Activated B cell treated with CpG ODN at 0.5 μM for 24 hours (primary cell): ENCODE measurements at regions not wholly inside any gene's neighbourhood (a gene's known extent, or its start where the extent isn't known, plus 50 kb on each side); places are given as distances from the start of the nearest gene placed in this dataset.

Experiments
- ATAC-seq: fragments of 200-7000 bp; cut with Tn5 transposase; one replicate; pipeline ENCODE4 v1.10.0; 2021; ENCODE audit warnings: low read depth, mild to moderate bottlenecking, moderate library complexity
- CTCF ChIA-PET: fragments of 350-600 bp; sonication (Branson Sonifier 250); formaldehyde crosslinking; loops from one replicate; lab custom pipeline; 2021; ENCODE audit warnings: antibody characterized with exemption; lab: Charles Lee
- POLR2A ChIA-PET: fragments of 350-600 bp; sonication (Branson Sonifier 250); formaldehyde crosslinking; loops from one replicate; lab custom pipeline; 2021; ENCODE audit warnings: antibody characterized with exemption; lab: Charles Lee
- DNase-seq: peaks from one replicate; pipeline ENCODE4 v3.0.0; 2022
- H3K27ac Mint-ChIP-seq: one replicate; pipeline ENCODE4 v1.8.0; 2020; ENCODE audit warnings: mixed read lengths
- H3K27me3 Mint-ChIP-seq: one replicate; pipeline ENCODE4 v1.8.0; 2021; ENCODE audit warnings: mixed read lengths
- H3K36me3 Mint-ChIP-seq: one replicate; pipeline ENCODE4 v1.8.0; 2021; ENCODE audit warnings: low read depth, mixed read lengths
- H3K4me1 Mint-ChIP-seq: one replicate; pipeline ENCODE4 v1.8.0; 2021; ENCODE audit warnings: mixed read lengths
- H3K4me3 Mint-ChIP-seq: one replicate; pipeline ENCODE4 v1.8.0; 2020; ENCODE audit warnings: mild to moderate bottlenecking, mixed read lengths
- H3K9me3 Mint-ChIP-seq: one replicate; pipeline ENCODE4 v1.8.0; 2020; ENCODE audit warnings: mixed read lengths
- intact Hi-C: fragments of 100-400 bp; cut with micrococcal nuclease; formaldehyde crosslinking; loops from one replicate; pipeline ENCODE4 v1.15.1; 2024
- TF ChIP-seq, protein P1 (sequence below): fragments of 200-600 bp; IDR thresholded peaks from one replicate; pipeline ENCODE4 v1.8.0; 2022; ENCODE audit warnings: antibody characterized with exemption, mild to moderate bottlenecking

DNA sequence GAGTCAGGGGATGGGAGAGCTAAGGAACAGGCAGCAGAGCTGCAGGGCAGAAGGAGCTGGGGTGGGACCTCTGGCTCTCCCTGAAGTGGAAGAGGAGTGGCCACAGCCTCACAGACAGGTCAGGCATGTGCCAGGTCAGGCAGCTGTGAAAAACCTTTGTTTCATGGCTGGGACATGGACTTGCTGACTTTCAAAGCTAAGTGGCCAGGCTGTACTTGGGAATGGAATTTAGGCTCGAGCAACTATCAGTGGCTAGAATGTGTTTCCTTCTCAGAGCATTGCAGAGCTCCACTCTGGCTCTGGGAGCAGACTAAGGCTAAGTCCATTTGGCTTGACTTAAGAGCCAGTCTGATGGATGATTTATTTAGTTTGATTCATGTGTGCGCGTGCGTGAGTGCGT is 385.1 kb downstream of the LMX1A start:
- H3K9me3 Mint-ChIP-seq = peaks cover 4% of the 10 kb centered on the region
- CTCF ChIA-PET = no interaction called here
- TF ChIP-seq, protein P1, sequence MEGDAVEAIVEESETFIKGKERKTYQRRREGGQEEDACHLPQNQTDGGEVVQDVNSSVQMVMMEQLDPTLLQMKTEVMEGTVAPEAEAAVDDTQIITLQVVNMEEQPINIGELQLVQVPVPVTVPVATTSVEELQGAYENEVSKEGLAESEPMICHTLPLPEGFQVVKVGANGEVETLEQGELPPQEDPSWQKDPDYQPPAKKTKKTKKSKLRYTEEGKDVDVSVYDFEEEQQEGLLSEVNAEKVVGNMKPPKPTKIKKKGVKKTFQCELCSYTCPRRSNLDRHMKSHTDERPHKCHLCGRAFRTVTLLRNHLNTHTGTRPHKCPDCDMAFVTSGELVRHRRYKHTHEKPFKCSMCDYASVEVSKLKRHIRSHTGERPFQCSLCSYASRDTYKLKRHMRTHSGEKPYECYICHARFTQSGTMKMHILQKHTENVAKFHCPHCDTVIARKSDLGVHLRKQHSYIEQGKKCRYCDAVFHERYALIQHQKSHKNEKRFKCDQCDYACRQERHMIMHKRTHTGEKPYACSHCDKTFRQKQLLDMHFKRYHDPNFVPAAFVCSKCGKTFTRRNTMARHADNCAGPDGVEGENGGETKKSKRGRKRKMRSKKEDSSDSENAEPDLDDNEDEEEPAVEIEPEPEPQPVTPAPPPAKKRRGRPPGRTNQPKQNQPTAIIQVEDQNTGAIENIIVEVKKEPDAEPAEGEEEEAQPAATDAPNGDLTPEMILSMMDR = no peak
- POLR2A ChIA-PET = no interaction called here
- no peak overlapping the region for H3K4me3 Mint-ChIP-seq
- H3K4me1 Mint-ChIP-seq = no peaks in the 10 kb centered on the region
- no peaks in the 10 kb centered on the region for H3K27me3 Mint-ChIP-seq
- no peak for ATAC-seq
- H3K36me3 Mint-ChIP-seq = no peaks in the 10 kb centered on the region
- intact Hi-C loops = no loop called here
- DNase-seq = no peak
- H3K27ac Mint-ChIP-seq = no peak overlapping the region

DNA sequence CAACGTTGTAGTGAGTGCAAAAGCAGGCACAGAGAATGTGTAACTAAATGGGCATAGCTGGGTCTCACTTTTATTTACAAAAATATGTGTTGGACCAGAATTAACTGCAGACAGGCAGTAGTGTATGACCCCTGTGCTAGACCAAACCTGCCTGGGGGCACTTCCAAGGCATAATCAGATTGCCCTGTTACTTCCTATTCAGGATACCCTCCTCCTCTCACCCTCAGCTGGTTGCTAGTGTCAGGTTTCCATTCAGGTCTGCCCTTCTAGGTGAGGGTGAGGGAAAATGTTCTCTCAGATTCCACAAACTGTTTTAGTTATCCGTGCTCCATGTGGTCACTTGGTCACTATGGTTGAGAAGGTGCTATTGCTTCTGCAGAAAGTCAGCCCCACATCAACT is 387.3 kb downstream of the LMX1A start:
- no peak overlapping the region for H3K4me3 Mint-ChIP-seq
- H3K36me3 Mint-ChIP-seq = no peaks in the 10 kb centered on the region
- no peaks in the 10 kb centered on the region for H3K27me3 Mint-ChIP-seq
- CTCF ChIA-PET = no interaction called here
- peaks cover 4% of the 10 kb centered on the region for H3K9me3 Mint-ChIP-seq
- POLR2A ChIA-PET = no interaction called here
- H3K27ac Mint-ChIP-seq = no peak overlapping the region
- no peak for ATAC-seq
- intact Hi-C loops = no loop called here
- DNase-seq = no peak
- no peaks in the 10 kb centered on the region for H3K4me1 Mint-ChIP-seq
- TF ChIP-seq, protein P1 = no peak

DNA sequence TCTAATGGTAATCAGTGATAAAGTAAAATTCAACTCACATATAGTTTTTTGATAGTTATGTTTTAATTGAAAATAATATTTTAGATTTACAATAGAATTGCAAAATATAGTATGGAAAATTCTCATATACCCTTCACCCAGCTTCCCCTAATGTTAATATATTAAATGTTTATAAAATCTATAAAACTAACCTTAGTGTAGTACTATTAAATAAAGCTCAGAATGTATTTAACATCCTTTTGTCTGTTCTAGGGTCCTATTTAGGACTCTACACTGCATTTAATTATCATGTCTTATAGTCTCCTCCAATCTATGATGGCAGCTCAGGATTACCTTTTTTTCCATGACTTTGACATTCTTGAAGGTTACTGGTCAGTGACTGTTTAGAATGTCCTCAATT is 389.2 kb downstream of the LMX1A start:
- Mint-ChIP-seq H3K36me3 (no peaks in the 10 kb centered on the region), H3K4me3 (no peak overlapping the region), H3K27me3 (no peaks in the 10 kb centered on the region), H3K4me1 (no peaks in the 10 kb centered on the region), H3K27ac (no peak overlapping the region), H3K9me3 (peaks cover 4% of the 10 kb centered on the region)
- POLR2A ChIA-PET = no interaction called here
- CTCF ChIA-PET = no interaction called here
- ATAC-seq (no peak), DNase-seq (no peak)
- intact Hi-C loops = no loop called here
- TF ChIP-seq, protein P1 = no peak

DNA sequence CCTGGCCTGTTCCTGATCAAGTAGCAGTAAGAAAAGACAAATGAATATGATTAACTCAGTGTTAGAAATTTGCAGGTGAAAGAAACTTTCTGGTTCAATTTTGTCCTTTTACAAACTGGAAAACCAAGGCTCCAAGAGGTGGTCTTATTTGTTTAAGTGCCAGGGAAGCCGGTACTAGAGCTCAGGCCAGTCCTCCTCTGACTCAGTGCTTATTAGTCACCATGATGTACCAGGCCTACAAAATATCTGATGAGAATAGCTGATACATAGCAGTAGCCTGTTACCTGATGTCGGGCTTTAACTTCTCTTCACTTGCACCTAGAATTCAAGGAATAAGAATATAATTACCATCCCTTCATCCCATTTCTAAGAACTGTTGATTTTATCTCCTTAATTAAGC is 394.8 kb downstream of the LMX1A start:
- intact Hi-C loops = no loop called here
- H3K27ac Mint-ChIP-seq = no peak overlapping the region

DNA sequence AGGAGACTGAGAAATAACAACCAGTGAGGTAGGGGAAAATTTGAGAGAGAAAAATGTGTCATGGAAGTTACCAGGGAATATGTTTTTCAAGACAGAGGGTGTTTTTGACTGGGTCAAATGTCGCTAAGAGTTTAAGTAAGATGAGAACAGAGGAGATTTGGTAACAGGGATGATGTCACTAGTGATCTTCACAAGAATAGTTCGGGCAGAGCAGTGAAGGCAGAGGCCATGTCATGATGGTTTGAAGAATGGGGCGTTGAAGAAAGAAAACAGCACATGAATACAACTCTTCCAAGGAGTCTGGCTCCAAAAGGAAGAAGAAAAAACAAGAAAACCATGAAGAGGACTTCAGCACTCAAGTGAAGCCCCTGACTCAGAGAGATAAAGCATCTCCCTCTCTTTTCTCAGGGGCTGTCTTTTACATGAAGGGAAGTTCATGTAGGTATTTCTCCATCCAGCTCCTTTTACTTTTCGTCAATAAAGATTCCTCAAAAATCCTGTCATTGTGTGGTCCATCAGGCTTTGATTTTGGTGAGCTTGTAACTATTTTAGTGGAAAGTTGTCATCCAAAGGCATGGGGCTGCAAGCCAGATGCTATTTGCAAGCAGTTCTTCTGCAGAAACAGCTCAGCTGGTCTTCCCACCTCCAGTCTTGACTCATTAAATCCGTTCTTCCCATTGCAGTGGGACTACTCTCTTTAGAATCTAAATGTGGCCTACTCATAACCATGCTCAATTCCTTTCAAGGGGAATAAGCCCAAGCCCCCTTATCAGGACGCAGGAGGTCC is 397.3 kb downstream of the LMX1A start:
- Mint-ChIP-seq H3K4me1 (no peaks in the 10 kb centered on the region), H3K4me3 (no peak overlapping the region), H3K9me3 (peaks cover 2% of the 10 kb centered on the region), H3K36me3 (no peaks in the 10 kb centered on the region), H3K27ac (no peak overlapping the region), H3K27me3 (no peaks in the 10 kb centered on the region)
- TF ChIP-seq, protein P1 = no peak
- POLR2A ChIA-PET = no interaction called here
- ATAC-seq (no peak), DNase-seq (no peak)
- intact Hi-C loops = no loop called here
- CTCF ChIA-PET = no interaction called here

More for the DNA sequence above, 394.8 kb downstream of the LMX1A start:
- H3K36me3 Mint-ChIP-seq = no peaks in the 10 kb centered on the region
- no peak overlapping the region for H3K4me3 Mint-ChIP-seq
- ATAC-seq (no peak), DNase-seq (no peak)
- H3K4me1 Mint-ChIP-seq = no peaks in the 10 kb centered on the region
- peaks cover 2% of the 10 kb centered on the region for H3K9me3 Mint-ChIP-seq
- TF ChIP-seq, protein P1 = no peak
- POLR2A ChIA-PET = no interaction called here
- CTCF ChIA-PET = no interaction called here
- H3K27me3 Mint-ChIP-seq = no peaks in the 10 kb centered on the region
